Spleen (tissue), 11 donors: ENCODE measurements at regions not wholly inside any gene's neighbourhood (a gene's known extent, or its start where the extent isn't known, plus 50 kb on each side); places are given as distances from the start of the nearest gene placed in this dataset.

ENCODE experiments used
- DNase-seq: peaks from one replicate; pipeline ENCODE4 v3.0.0-alpha.2; 2020
- H3K27ac ChIP-seq, 8 donors: fragments of 200-600 bp; sonication (generic) in 7 of 8; 1 replicate in 4 of 8; 2 replicates in 4 of 8; pipeline versions ENCODE4 v1.5.0 to v1.8.0; 2016 to 2021; ENCODE audit warnings: inconsistent platforms in 4 of 8, mild to moderate bottlenecking in 4 of 8, moderate library complexity in 1 of 8
- H3K27me3 ChIP-seq, 7 donors: fragments of 200-600 bp; sonication (generic) in 6 of 7; replicated peaks in 1 of 7; 1 replicate in 4 of 7; 2 replicates in 3 of 7; pipeline versions ENCODE4 v1.5.0 to v1.8.0; 2016 to 2021; ENCODE audit warnings: inconsistent platforms in 3 of 7, mild to moderate bottlenecking in 1 of 7
- H3K36me3 ChIP-seq, 6 donors: fragments of 200-600 bp; sonication (generic) in 5 of 6; 1 replicate in 4 of 6; 2 replicates in 2 of 6; pipeline versions ENCODE4 v1.5.0 to v1.8.0; 2016 to 2021; ENCODE audit warnings: inconsistent platforms in 2 of 6
- H3K4me1 ChIP-seq, 6 donors: fragments of 200-600 bp; sonication (generic) in 5 of 6; 1 replicate in 3 of 6; 2 replicates in 3 of 6; pipeline versions ENCODE4 v1.5.0 to v1.8.0; 2016 to 2021; ENCODE audit warnings: inconsistent platforms in 3 of 6
- H3K4me3 ChIP-seq, 8 donors: fragments of 200-600 bp; sonication (generic) in 7 of 8; 1 replicate in 4 of 8; 2 replicates in 4 of 8; pipeline versions ENCODE4 v1.5.0 to v1.8.0; 2016 to 2021; ENCODE audit warnings: inconsistent platforms in 4 of 8, mild to moderate bottlenecking in 4 of 8, moderate library complexity in 2 of 8
- H3K9me3 ChIP-seq, 8 donors: fragments of 200-600 bp; sonication (generic) in 7 of 8; 1 replicate in 4 of 8; 2 replicates in 4 of 8; pipeline versions ENCODE4 v1.5.0 to v1.8.0; 2016 to 2021; ENCODE audit warnings: inconsistent platforms in 4 of 8
- POLR2A ChIP-seq, 3 donors: fragments of 450-650 bp; IDR thresholded peaks; one replicate each; pipeline ENCODE4 v1.5.1; 2017; ENCODE audit warnings: antibody characterized with exemption in 3 of 3, mild to moderate bottlenecking in 1 of 3
- POLR2AphosphoS5 ChIP-seq, 3 donors: sonication (generic); formaldehyde crosslinking; IDR thresholded peaks; one replicate each; pipeline ENCODE4 v1.5.1; 2017; ENCODE audit warnings: antibody characterized with exemption in 3 of 3
- WGBS, 5 donors: extraction: QIAGEN DNeasy Blood & Tissue Kit in 3 of 5; methylation state at CpG; one replicate each; pipeline versions ENCODE4 v1.1.5 to v1.1.7; 2013 to 2018; 5-methylcytosine and 5-hydroxymethylcytosine counted together
- intact Hi-C: fragments of 100-400 bp; cut with DNase I; formaldehyde crosslinking; loops from one replicate; pipeline ENCODE4 v1.15.0; 2023; ENCODE audit warnings: low total_unique reads
- TF ChIP-seq, protein P1 (sequence below), 11 experiments: fragments of 200-600 bp in 7 of 11; fragments of 450-650 bp in 4 of 11; sonication (generic) in 4 of 11; IDR thresholded peaks in 8 of 11; conservative IDR thresholded peaks in 3 of 11; 1 replicate in 7 of 11; 2 replicates in 4 of 11; pipeline versions ENCODE4 v1.4.0 to v1.8.0; 2016 to 2021; ENCODE audit warnings: antibody characterized with exemption in 11 of 11, inconsistent platforms in 4 of 11, mild to moderate bottlenecking in 1 of 11
- donor health status: healthy with polysubstance abuse.
- donor health status: DM: no; HTN: no; CAD: no; lungs with moderate emphysema.
- donor health status: DM: no; HTN: no; CAD: no.
- donor health status: Bipolar disorder and iron deficiency.
- donor health status: healthy.
- donor health status: DM: no; HTN: no; CAD: no.
- donor health status: DM: yes; HTN: yes; CAD: no.

DNA sequence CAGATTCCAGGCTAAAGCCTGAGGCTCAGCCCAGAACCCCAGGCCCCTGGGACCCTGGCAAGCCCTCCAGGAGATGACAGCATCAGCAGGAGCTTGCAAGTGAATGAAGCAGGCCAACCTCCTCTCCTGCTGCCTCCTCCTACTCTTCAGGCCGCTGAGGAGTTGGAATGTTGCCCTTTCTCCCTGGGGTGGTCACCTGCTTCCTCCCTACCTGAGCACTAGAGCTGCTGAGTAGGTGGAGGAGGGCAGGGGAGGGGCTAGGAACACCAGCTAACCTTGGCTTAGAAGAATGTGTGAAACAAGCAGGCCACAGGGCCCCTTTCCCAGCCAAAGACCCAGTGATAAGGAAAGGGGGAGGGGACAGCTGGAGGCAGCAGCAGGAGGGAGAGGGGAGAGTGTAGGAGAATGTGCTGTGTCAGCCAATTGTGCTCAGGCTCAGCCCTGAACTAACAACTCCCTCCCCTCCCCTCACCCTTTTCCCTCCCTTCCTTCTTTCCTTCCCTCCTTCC is 58.0 kb downstream of the PJA1 start:
- H3K9me3 ChIP-seq: no peaks in the 10 kb centered on the region
- H3K27me3 ChIP-seq: peaks cover 0 to 14% (median 3%) of the 10 kb centered on the region in 7 donors
- DNase-seq: no peak
- intact Hi-C loops: no loop called here
- H3K4me1 ChIP-seq: no peaks in the 10 kb centered on the region
- WGBS, 5 donors: 24 to 56% (median 43%) methylated on average over 1 of the region's 1 CpG; no CpG with 5 or more reads in 1 of the 5 donors
- TF ChIP-seq POLR2AphosphoS5 (IDR thresholded peaks at IDR 0.05): no peak
- TF ChIP-seq POLR2A (IDR thresholded peaks at IDR 0.05): no peak
- TF ChIP-seq, protein P1, sequence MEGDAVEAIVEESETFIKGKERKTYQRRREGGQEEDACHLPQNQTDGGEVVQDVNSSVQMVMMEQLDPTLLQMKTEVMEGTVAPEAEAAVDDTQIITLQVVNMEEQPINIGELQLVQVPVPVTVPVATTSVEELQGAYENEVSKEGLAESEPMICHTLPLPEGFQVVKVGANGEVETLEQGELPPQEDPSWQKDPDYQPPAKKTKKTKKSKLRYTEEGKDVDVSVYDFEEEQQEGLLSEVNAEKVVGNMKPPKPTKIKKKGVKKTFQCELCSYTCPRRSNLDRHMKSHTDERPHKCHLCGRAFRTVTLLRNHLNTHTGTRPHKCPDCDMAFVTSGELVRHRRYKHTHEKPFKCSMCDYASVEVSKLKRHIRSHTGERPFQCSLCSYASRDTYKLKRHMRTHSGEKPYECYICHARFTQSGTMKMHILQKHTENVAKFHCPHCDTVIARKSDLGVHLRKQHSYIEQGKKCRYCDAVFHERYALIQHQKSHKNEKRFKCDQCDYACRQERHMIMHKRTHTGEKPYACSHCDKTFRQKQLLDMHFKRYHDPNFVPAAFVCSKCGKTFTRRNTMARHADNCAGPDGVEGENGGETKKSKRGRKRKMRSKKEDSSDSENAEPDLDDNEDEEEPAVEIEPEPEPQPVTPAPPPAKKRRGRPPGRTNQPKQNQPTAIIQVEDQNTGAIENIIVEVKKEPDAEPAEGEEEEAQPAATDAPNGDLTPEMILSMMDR (IDR thresholded peaks at IDR 0.05 in 8 of 11, conservative IDR thresholded peaks at IDR 0.05 in 3 of 11): no peak
- no peaks in the 10 kb centered on the region for H3K36me3 ChIP-seq
- no peak overlapping the region for H3K4me3 ChIP-seq
- no peak overlapping the region for H3K27ac ChIP-seq

DNA sequence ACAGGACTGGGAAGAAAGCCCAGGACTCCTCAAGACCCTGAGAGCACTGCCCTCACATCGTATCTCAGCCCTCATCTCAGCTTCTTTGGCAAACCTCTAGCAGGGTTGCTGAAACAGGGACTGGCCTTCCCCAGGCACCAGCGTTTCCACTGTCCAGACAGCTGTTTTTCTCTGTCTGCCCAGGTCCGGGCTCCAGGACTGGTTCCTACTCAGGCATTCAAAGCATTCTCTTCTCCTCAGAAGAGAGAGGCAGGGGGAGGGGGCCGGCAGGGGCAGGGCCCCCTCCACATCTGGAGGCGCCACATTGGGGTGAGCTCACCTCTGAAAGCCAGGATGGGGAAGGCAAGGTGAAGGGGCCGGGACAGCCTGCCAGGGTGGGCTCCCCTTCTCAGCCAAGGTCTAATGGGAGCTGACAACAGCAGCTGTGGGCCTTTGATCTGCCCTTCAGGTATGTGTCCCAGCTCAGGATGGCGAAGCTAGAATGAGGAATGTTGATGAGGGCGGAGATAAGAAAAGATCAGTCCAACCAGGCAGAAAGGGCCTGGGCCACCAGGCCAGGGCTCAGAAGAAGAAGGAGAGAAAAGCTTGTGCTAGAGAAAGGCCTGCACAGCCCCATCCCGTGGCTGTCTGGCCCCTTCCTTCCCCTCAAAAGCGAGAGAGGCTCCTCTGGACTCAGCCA is 60.4 kb downstream of the PJA1 start:
- Histone ChIP-seq H3K4me1 (no peaks in the 10 kb centered on the region), H3K36me3 (no peaks in the 10 kb centered on the region), H3K9me3 (no peaks in the 10 kb centered on the region), H3K27me3 (peaks cover 0 to 14% (median 3%) of the 10 kb centered on the region in 7 donors), H3K27ac (no peak overlapping the region), H3K4me3 (no peak overlapping the region)
- intact Hi-C loops: no loop called here
- DNase-seq: peak; percentile 44
- TF ChIP-seq, protein P1 (IDR thresholded peaks at IDR 0.05 in 8 of 11, conservative IDR thresholded peaks at IDR 0.05 in 3 of 11): no peak
- 69 to 86% (median 78%) methylated on average over 5 to 10 of the region's 10 CpGs for WGBS, 5 donors

DNA sequence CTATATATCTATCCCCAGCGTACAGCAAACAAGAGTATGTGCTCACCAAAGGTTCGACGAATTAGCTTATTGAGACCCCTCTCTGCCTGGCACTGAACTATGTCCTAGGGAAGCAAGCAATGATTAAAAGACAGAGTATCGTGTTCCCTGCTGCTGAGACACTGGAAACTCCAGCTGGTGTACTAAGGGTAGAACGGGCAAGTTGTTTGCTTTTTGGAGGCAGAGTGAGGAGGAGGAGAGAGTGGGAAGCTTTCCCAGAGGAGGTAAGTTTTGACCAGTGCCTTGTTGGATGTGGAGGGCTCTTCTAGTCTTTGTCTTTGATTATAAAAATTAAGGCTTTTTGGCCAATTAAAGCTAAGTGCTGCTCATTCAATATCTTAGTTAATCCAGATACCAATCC is 61.7 kb downstream of the PJA1 start:
- intact Hi-C loops: no loop called here
- DNase-seq: no peak
- 76 to 96% (median 86%) methylated on average over 5 of the region's 5 CpGs for WGBS, 5 donors
- no peaks in the 10 kb centered on the region for H3K9me3 ChIP-seq
- no peak overlapping the region for H3K4me3 ChIP-seq
- peaks cover 0 to 14% (median under 1%) of the 10 kb centered on the region in 7 donors for H3K27me3 ChIP-seq
- TF ChIP-seq POLR2AphosphoS5 (IDR thresholded peaks at IDR 0.05) (no peak), POLR2A (IDR thresholded peaks at IDR 0.05) (no peak)
- TF ChIP-seq, protein P1 (IDR thresholded peaks at IDR 0.05 in 8 of 11, conservative IDR thresholded peaks at IDR 0.05 in 3 of 11): no peak
- H3K4me1 ChIP-seq: no peaks in the 10 kb centered on the region
- no peaks in the 10 kb centered on the region for H3K36me3 ChIP-seq
- H3K27ac ChIP-seq: no peak overlapping the region

DNA sequence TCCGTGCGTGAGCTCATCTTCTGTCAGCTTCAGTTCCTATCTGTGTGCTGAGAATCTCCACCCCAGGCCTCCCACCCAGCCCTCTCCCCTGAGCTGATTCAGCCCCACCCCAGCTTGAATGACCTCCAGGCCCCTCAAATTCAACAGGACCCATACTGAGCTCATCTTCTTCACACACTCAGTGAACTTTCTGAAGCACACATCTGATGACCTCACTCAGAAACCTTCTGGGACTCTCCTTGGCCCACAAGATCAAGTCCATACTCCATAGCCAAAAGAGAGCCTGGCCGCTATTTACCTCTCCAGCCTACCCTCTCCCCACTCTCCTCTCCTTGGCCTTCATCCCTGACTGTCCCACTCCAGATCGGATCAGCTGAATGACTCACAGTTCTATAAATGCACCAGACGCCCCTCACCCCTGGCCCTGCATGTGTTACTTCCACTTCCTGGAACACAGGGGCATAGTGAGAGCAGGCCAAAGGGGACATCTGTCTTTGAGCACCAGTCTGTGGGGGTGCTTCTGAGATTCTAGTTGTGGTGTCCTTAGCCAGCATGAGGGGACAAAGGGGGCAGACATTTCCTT is 62.5 kb downstream of the PJA1 start:
- no peak overlapping the region for H3K27ac ChIP-seq
- TF ChIP-seq POLR2A (IDR thresholded peaks at IDR 0.05) (no peak), POLR2AphosphoS5 (IDR thresholded peaks at IDR 0.05) (no peak)
- TF ChIP-seq, protein P1 (IDR thresholded peaks at IDR 0.05 in 8 of 11, conservative IDR thresholded peaks at IDR 0.05 in 3 of 11): no peak
- intact Hi-C loops: no loop called here
- H3K27me3 ChIP-seq: peaks cover 0 to 14% (median 0%) of the 10 kb centered on the region in 7 donors
- 67 to 84% (median 74%) methylated on average over 5 of the region's 5 CpGs for WGBS, 5 donors
- H3K4me1 ChIP-seq: no peaks in the 10 kb centered on the region
- H3K36me3 ChIP-seq: no peaks in the 10 kb centered on the region
- DNase-seq: peak; percentile 28
- no peaks in the 10 kb centered on the region for H3K9me3 ChIP-seq
- H3K4me3 ChIP-seq: no peak overlapping the region
